Activated CD4-positive, alpha-beta T cell treated with anti-CD3 and anti-CD28 coated beads for 48 hours (primary cell): ENCODE measurements at regions not wholly inside any gene's neighbourhood (a gene's known extent, or its start where the extent isn't known, plus 50 kb on each side); places are given as distances from the start of the nearest gene placed in this dataset.
"Not testable (repeated sequence)": the region's sequence is repeated elsewhere in the genome, so short reads cannot be mapped to it uniquely, and the experiment has no call there.

Experiments
- DNase-seq: peaks from one replicate; pipeline ENCODE4 v3.0.0-alpha.2; 2020

GRCh38 chr4:116099596-116099995 is 985.8 kb downstream of the TRAM1L1 start:
- no peak for DNase-seq

- not testable (repeated sequence) for DNase-seq
These were observed 983.9 kb upstream of the NDST4 start for GRCh38 chr4:116097353-116097752.

GRCh38 chr4:116092961-116093360 is 979.5 kb upstream of the NDST4 start:
- DNase-seq: no peak

DNA sequence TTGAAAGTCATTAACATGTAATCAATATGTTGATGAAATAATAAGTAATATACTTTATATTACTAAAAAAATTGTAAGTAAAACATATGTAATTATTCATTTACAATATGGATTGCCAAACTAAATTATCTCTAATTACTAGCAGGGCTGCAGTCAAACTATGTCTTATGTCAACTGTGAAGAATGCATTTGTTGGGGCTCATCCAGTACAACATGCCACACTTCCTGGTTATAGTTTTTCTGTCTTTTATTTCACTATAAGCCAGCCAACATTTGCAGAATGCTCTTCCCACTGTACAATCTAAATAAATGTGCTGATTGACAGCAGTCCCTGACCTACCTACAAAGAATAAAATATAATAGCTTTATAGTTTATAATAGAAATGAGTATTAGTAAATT is 975.4 kb upstream of the NDST4 start:
- DNase-seq: no peak

GRCh38 chr4:116082808-116083366 is 969.5 kb upstream of the NDST4 start:
- DNase-seq: no peak

DNA sequence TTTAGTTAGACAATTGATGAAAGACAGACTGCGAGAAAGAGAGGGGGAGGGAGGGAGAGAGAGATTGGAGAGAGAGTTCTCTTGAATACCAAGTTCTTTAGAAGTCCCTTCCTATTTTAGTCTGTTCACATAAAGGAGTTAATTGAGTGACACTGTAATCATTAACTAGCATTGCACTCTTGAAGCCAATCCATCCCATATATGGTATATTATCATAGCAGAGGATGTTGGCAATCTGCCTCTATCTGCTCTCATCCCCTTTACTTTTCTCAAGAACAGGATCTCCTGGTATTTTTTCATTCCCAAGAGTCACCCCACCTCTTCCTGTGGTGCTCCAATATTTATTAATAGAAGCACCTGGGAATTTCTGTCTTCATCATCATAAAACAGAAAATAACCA is 959.6 kb upstream of the NDST4 start:
- no peak for DNase-seq

GRCh38 chr4:116070283-116070682 is 956.9 kb upstream of the NDST4 start:
- DNase-seq: no peak

- no peak for DNase-seq
These were observed 953.4 kb upstream of the NDST4 start for GRCh38 chr4:116066711-116067245.

DNA sequence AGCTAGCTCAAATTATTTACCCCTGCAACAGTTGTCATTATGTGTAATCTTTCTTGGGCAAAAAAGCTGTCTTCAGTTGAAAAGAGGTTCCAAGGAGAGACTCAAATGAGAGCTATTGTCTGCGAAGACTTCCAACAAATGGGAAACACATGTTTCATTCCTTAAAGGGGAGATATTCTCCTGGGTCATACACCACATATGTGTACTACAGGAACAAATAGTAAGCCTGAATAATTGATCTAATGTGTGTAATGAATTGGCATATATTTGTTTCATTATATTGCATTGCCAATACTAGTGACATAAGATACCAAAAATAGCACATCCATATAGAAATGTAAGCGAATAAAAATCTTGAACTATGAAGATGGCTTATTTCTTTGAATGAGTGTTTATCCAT is 950.9 kb upstream of the NDST4 start:
- no peak for DNase-seq

- DNase-seq: no peak
These were observed 945.9 kb upstream of the NDST4 start for GRCh38 chr4:116059361-116059760.

- no peak for DNase-seq
These were observed 944.7 kb upstream of the NDST4 start for GRCh38 chr4:116058129-116058528.

DNA sequence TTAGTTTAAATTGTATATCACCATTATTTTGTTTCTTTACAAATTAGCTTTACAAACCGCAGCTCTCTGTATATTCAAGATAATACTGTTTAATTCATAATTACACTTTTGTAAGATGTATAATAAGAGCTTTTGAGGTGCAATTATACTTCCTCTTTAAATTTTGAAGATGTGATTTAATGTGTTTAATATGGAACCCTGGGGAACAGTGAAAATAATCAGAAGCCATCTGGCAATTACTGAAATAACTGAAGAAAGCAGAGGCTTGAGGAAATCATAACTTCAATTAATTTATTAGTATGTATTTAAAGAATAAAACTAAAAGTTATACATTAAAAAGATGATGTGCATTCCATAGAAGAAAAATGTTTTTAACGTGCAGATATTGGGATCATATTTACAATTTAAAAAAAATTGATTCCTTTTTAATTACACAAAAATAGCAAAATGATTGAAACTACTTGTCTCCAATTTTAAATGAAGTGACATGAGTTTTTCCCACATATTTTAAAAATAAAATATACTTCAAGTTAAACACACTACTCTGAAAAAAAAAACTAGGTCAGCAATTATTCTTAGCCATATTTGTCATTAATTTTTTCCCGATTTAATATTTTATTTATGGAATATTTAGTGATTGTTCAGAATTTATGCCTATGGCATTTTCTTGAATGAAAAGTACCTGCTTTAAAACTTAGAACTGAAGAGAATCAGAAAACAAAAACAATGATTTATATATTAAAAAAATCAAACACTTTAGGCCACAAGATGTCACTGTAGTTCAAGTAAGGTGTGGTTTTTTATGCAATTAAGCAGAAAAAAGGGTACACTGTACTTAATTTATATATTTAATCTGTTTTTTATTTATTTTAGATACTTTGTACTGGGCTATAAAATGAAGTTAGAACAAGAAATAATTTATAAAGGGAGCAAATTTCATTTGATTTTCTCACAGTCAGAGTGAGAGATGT is 942.7 kb upstream of the NDST4 start:
- DNase-seq: no peak

DNA sequence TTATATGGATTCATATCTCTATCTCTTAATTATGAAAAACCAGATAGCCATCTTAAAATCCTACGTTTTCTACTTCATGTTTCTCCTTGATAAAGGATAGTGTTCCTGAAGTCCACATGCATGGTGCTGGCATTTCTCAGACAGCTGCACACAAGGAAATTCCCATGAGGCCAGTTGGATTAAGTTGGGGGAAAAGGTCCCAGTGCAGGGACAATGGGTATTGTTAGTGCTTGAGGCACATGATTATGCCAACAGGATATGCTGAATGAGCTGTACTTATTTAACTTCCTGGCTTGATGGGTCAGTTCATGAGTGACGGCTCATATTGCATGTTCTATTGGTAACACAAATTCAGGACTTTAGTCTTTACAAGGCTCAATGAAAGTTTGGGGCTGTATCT is 913.9 kb upstream of the NDST4 start:
- no peak for DNase-seq

- no peak for DNase-seq
These were observed 911.7 kb upstream of the NDST4 start for GRCh38 chr4:116024954-116025708.

DNA sequence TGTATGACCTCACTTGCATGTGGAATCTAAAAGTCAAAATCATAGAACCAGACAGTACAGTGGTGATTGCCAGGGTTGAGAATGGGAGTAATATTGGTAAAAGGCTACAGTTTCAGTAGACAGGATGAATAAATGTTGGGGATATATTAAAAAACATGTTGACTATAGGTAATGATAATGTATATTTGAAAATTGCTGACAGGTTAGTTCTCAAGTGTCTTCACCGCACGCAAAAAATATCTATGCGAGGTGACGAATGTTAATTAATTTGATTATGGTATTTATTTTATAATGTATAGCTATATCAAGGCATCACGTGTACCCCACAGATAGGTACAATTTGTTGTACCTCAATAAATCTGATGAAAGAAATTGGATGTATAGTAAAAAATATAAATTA is 909.6 kb upstream of the NDST4 start:
- no peak for DNase-seq

DNA sequence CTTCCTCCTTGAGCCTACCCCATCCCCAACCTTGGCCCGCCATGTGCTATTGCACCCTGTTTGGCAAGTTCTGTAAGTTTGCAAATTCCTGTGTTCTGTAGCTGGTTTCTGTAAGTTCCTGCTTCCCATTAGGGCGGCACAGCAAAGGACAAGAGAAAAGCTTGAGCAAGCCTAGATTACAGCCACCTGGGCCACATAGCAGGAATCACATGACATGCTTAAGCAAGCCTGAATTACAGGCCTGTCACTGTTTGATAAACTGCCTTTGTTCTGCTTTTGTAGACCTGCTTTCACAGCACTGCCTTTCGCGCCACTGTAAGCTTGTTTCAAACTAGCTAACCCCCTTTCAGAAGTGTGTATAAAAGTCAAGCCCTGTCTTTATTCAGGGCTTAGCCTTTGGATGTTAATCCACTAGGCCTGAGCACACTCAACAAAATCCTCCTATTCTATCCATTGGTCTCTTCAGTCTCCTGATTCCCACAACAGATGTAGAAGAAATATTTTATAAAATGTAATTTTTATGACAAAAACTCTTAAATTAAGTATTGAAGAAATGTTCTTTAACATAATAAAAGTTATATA is 906.8 kb upstream of the NDST4 start:
- no peak for DNase-seq

DNA sequence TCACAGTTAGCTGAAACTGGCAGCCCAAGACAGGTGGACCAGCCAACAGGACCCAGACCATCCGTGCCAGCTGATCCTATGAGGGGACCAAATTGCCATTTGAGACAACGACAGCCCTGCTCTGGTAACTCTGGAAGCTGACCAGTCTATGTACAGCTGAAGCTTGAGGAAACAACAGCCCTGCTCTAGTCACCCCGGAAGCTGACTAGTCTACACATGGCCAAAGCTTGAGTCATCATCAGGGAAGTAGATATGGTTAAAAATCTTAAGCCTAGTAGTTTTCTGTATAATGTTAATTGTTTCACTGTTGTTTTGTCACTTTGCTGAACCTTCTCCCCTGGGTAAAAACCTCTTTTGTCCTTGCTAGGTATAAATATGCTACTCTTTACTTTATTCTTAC is 905.4 kb upstream of the NDST4 start:
- no peak for DNase-seq

DNA sequence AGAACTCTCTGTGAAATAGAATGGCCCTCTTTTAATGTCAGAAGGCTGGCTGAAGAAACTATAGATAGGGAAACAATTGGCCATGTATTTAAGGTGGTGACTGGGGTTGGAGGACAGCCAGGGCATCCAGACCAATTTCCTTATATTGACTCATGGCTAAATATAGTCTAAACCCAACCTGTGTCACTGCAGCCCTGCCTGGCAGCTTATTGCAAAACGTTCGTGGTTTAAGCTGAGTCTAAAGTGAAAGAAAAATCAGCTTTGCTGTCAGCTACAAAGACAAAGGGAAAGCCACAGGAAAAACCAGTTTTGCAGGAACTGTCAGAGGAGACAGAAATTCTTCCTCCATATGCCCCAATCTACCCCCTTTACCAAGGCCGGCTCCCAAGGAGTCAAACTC is 902.8 kb upstream of the NDST4 start:
- no peak for DNase-seq

GRCh38 chr4:116015549-116015948 is 902.1 kb upstream of the NDST4 start:
- DNase-seq: no peak

DNA sequence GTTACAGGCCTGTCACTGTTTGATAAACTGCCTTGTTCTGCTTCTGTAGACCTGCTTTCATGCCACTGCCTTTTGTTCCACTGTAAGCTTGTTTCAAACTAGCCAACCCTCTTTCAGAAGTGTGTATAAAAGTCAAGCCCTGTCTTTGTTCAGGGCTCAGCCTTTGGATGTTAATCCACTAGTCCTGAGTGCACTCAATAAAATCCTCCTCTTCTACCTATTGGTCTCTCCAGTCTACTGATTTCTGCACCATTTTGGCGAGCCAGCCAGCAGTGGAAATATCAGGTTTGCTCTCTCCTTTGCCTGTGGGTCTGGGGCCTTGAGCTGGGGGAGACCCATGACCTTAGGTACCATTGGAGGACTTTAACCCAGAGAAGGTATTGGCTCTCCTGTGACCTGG is 901.6 kb upstream of the NDST4 start:
- no peak for DNase-seq

GRCh38 chr4:116010923-116011322 is 897.5 kb upstream of the NDST4 start:
- DNase-seq: no peak

DNA sequence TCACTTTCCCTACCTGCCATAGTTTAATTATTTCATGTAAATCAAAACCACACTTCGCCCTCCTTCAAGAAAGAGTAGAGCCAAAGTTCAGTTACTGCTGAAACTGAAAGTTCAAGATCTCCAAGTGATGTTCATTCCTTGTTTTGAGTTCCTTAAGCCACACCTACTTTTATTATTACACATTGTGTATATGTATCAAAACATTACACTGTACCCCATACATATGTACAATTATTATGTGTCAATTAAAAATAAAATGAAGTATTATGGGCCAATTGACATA is 892.3 kb upstream of the NDST4 start:
- DNase-seq: no peak

- no peak for DNase-seq
These were observed 891.8 kb upstream of the NDST4 start for GRCh38 chr4:116005037-116005805.
